Lower leg skin (tissue), 3 donors: ENCODE measurements at regions not wholly inside any gene's neighbourhood (a gene's known extent, or its start where the extent isn't known, plus 50 kb on each side); places are given as distances from the start of the nearest gene placed in this dataset.

Source experiments
- CTCF ChIP-seq, 3 donors: fragments of 450-650 bp; IDR thresholded peaks; one replicate each; pipeline ENCODE4 v1.5.1; 2016; ENCODE audit warnings: antibody characterized with exemption in 3 of 3, mild to moderate bottlenecking in 3 of 3, moderate library complexity in 2 of 3
- POLR2A ChIP-seq, 2 donors: fragments of 450-650 bp; IDR thresholded peaks; one replicate each; pipeline ENCODE4 v1.6.1; 2016 to 2017; ENCODE audit warnings: antibody characterized with exemption in 2 of 2, mild to moderate bottlenecking in 1 of 2, moderate library complexity in 1 of 2

- TF ChIP-seq CTCF (IDR thresholded peaks at IDR 0.05): no peak
- no peak for TF ChIP-seq POLR2A (IDR thresholded peaks at IDR 0.05)
Observed at GRCh38 chr5:107254214-107254901, 416.4 kb downstream of the EFNA5 start.
